ENCODE measurements at regions not wholly inside any gene's neighbourhood (a gene's known extent, or its start where the extent isn't known, plus 50 kb on each side); places are given as distances from the start of the nearest gene placed in this dataset.
"Not testable (repeated sequence)": the region's sequence is repeated elsewhere in the genome, so short reads cannot be mapped to it uniquely, and the experiment has no call there.

GRCh38 chr15:84360902-84361301 lies 125.3 kb downstream of the GOLGA6L4 start:
- not testable (repeated sequence) for H3K4me1 ChIP-seq, H3K36me3 ChIP-seq, H3K9ac ChIP-seq, H3K4me2 ChIP-seq, H3K27me3 ChIP-seq, H4K20me1 ChIP-seq, H3K9me3 ChIP-seq, H3K27ac ChIP-seq, H3K4me3 ChIP-seq

GRCh38 chr15:84384421-84384820 lies 148.8 kb downstream of the GOLGA6L4 start:
- H3K9me3 ChIP-seq, H3K4me1 ChIP-seq, H4K20me1 ChIP-seq, H3K9ac ChIP-seq, H3K27me3 ChIP-seq, H3K36me3 ChIP-seq, H3K4me3 ChIP-seq, H3K27ac ChIP-seq, H3K4me2 ChIP-seq: not testable (repeated sequence)

DNA sequence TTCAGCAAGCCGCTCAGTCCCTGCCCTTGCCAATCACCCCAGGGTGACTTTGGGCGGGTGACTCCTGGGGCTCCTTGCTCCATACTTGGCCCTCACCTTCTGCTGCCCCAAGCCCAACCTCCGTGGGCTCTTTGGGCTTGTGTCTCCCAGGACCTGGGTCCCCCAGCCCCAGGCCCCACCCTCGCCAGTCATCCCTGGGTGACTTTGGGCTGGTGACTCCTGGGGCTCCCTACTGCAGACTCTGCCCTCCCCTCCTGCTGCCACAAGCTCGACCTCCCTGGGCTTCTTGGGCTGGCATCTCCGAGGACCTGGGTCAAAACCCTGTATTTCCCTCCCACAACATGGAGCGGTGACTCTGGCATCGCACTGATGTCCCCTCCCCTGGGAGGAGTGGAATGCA lies 151.5 kb downstream of the GOLGA6L4 start:
- Histone ChIP-seq H3K4me2 (no peak overlapping the region), H3K4me1 (no peaks in the 10 kb centered on the region), H3K27me3 (no peaks in the 10 kb centered on the region), H4K20me1 (no peaks in the 10 kb centered on the region), H3K9ac (no peak overlapping the region), H3K36me3 (no peaks in the 10 kb centered on the region), H3K4me3 (no peak overlapping the region), H3K9me3 (no peaks in the 10 kb centered on the region), H3K27ac (no peak overlapping the region)
- TF ChIP-seq Cebpa-rat (IDR thresholded peaks at IDR 0.05) = no peak

- not testable (repeated sequence) for H3K36me3 ChIP-seq, H4K20me1 ChIP-seq, H3K4me2 ChIP-seq, H3K27ac ChIP-seq, H3K9me3 ChIP-seq, H3K9ac ChIP-seq, H3K4me1 ChIP-seq, H3K4me3 ChIP-seq, H3K27me3 ChIP-seq
Observed at GRCh38 chr15:84388201-84388600, 152.6 kb downstream of the GOLGA6L4 start.

DNA sequence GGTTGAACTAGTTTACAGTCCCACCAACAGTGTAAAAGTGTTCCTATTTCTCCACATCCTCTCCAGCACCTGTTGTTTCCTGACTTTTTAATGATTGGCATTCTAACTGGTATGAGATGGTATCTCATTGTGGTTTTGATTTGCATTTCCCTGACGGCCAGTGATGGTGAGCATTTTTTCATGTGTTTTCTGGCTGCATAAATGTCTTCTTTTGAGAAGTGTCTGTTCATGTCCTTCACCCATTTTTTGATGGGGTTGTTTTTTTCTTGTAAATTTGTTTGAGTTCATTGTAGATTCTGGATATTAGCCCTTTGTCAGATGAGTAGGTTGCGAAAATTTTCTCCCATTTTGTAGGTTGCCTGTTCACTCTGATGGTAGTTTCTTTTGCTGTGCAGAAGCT lies 153.1 kb downstream of the GOLGA6L4 start:
- not testable (repeated sequence) for H4K20me1 ChIP-seq, H3K27ac ChIP-seq, H3K9me3 ChIP-seq, H3K9ac ChIP-seq, H3K4me1 ChIP-seq, H3K4me3 ChIP-seq, H3K36me3 ChIP-seq, H3K4me2 ChIP-seq, H3K27me3 ChIP-seq

DNA sequence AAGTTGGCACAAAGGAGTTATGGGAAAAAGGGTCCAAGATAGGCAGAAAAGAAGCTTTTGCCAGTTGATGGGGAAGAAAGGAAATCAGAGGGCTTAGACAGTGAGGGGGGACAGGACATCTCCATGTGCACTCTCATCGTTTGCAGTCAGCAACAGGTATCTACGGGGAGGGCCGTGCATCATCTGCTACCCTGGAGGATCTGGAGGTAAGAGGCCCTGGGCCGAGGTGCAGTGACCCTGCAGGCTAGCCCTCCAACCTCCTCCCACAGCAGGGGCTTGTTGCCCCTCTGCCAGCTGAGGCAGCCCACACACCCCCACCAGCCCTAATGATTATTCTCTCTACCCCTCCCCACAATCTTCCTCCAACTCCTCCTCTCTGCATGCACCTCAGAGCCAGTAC lies 154.8 kb downstream of the GOLGA6L4 start:
- not testable (repeated sequence) for H3K4me3 ChIP-seq, H3K27ac ChIP-seq, H3K9me3 ChIP-seq, H3K9ac ChIP-seq, H4K20me1 ChIP-seq, H3K4me2 ChIP-seq, H3K36me3 ChIP-seq, H3K4me1 ChIP-seq, H3K27me3 ChIP-seq

DNA sequence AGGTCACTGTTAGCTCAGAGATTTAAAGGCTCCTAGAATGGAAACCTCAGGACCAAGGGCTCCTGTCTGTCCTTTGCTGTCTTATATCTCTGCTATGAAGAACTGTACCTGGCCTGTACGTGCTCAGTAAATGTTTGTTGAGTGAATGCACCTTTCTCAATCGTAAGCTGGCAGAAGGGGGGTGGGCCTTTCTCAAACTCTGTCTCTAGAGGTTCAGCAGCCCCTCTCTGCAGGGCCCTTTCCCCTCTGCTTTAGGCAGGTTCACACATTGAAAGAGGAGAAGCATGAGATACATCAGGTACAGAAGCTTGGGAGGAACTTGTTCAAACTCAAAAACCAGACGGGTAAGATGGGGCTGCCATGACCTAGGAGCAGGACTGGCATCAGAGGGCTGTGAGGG lies 155.6 kb downstream of the GOLGA6L4 start:
- Histone ChIP-seq H4K20me1 (no peaks in the 10 kb centered on the region), H3K4me1 (0 out of 2 replicates have a peak, but pooled peaks cover 6% of the 10 kb centered on the region), H3K36me3 (no peaks in the 10 kb centered on the region), H3K9me3 (no peaks in the 10 kb centered on the region), H3K27me3 (no peaks in the 10 kb centered on the region), H3K9ac (no peak overlapping the region), H3K4me2 (no peak overlapping the region), H3K27ac (no peak overlapping the region), H3K4me3 (no peak overlapping the region)
- TF ChIP-seq Cebpa-rat (IDR thresholded peaks at IDR 0.05) = no peak

DNA sequence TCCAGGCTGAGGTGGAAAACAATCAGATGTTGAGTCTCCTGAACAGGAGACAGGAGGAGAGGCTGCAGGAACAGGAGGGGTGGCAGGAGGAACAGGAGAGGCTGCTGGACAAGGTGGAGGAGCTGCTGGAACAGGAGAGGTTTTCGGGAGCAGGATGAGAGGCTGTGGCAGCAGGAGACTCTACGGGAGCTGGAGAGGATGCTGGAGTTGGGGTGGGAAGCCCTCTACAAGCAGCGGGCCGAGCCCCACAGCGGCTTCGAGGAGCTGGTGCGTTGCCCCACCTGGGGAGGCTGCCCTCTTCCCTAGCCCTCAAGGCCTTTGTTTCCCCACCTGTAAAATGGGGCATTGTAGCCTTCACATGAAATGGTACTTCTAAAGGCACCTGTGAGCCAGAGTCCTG lies 156.4 kb downstream of the GOLGA6L4 start:
- H3K4me2 ChIP-seq = not testable (repeated sequence)

GRCh38 chr15:84393386-84393936 lies 157.9 kb downstream of the GOLGA6L4 start:
- H3K9me3 ChIP-seq, H3K4me1 ChIP-seq, H3K4me3 ChIP-seq, H3K27me3 ChIP-seq, H3K36me3 ChIP-seq, H3K27ac ChIP-seq, H3K4me2 ChIP-seq, H3K9ac ChIP-seq, H4K20me1 ChIP-seq: not testable (repeated sequence)

More for the DNA sequence above, 156.4 kb downstream of the GOLGA6L4 start:
- not testable (repeated sequence) for H4K20me1 ChIP-seq, H3K4me3 ChIP-seq, H3K4me1 ChIP-seq, H3K9me3 ChIP-seq, H3K27me3 ChIP-seq, H3K9ac ChIP-seq, H3K27ac ChIP-seq, H3K36me3 ChIP-seq

- H3K4me2 ChIP-seq, H3K27me3 ChIP-seq, H3K27ac ChIP-seq, H3K4me1 ChIP-seq, H3K9ac ChIP-seq, H3K36me3 ChIP-seq, H3K9me3 ChIP-seq, H3K4me3 ChIP-seq, H4K20me1 ChIP-seq: not testable (repeated sequence)
Observed at GRCh38 chr15:84393966-84394365, 158.4 kb downstream of the GOLGA6L4 start.

DNA sequence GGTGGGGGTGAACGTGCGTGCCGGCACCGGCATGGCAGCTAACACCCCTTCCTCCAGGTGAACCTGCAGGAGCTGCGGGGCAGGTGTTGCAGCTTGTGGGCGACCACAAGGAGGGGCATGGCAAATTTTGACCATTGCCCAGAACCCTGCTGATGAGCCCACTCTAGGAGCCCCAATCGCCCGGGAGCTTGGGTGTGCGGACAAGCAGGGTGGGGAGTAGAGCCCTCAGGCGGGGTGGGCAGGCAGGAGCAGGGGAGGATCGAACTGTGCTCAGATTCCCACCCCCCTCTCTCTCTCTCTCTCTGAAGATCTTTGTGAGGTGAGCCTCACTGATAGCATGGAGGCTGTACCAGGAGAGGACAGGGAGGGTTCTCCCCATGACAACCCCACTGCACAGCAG lies 159.8 kb downstream of the GOLGA6L4 start:
- H4K20me1 ChIP-seq, H3K27me3 ChIP-seq, H3K9ac ChIP-seq, H3K4me2 ChIP-seq, H3K27ac ChIP-seq, H3K4me1 ChIP-seq, H3K9me3 ChIP-seq, H3K4me3 ChIP-seq, H3K36me3 ChIP-seq: not testable (repeated sequence)

GRCh38 chr15:84395881-84396280 lies 160.3 kb downstream of the GOLGA6L4 start:
- not testable (repeated sequence) for H3K27me3 ChIP-seq, H4K20me1 ChIP-seq, H3K36me3 ChIP-seq, H3K4me1 ChIP-seq, H3K4me3 ChIP-seq, H3K9ac ChIP-seq, H3K4me2 ChIP-seq, H3K9me3 ChIP-seq, H3K27ac ChIP-seq

GRCh38 chr15:84397066-84397465 lies 161.5 kb downstream of the GOLGA6L4 start:
- not testable (repeated sequence) for H3K4me1 ChIP-seq, H3K27me3 ChIP-seq, H3K4me2 ChIP-seq, H3K9me3 ChIP-seq, H4K20me1 ChIP-seq, H3K9ac ChIP-seq, H3K4me3 ChIP-seq, H3K27ac ChIP-seq, H3K36me3 ChIP-seq

DNA sequence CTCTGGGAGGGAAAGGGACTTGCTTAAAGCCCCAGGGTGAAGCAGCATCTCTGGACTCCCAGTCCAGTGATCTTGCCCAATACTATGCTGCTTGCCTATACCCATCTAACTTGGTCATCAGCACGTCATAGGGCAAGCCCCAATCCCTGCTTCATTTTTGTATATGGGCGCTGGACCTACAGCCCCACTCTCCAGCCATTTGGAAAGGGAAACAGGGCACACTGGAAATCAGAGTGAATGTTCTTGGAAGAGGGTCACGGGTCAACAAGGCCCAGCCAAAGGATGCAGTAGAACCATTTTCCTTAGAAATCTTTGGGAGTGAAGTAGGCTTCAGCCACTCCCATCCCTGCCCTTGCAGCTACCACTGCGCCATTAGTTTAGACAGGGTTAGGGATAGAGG lies 162.5 kb downstream of the GOLGA6L4 start:
- H3K27me3 ChIP-seq, H3K4me3 ChIP-seq, H3K9ac ChIP-seq, H3K36me3 ChIP-seq, H3K4me2 ChIP-seq, H3K27ac ChIP-seq, H3K9me3 ChIP-seq, H4K20me1 ChIP-seq, H3K4me1 ChIP-seq: not testable (repeated sequence)
